ENCODE measurements at regions not wholly inside any gene's neighbourhood (a gene's known extent, or its start where the extent isn't known, plus 50 kb on each side); places are given as distances from the start of the nearest gene placed in this dataset.

- no peak overlapping the region for H2AFZ ChIP-seq (ENCODE audit: low read depth, low read length, poor library complexity, severe bottlenecking)
- intact Hi-C loops (cut with micrococcal nuclease): no loop called here
- DNase-seq (ENCODE audit: low read depth, low spot score) (no peak), ATAC-seq (no peak)
- ChIA-PET CTCF (no interaction called here), POLR2A (no interaction called here), RAD21 (ENCODE audit: low non-redundant PET in 1 of 2, low total read pairs in 2 of 2, uncharacterized antibody in 2 of 2, unreplicated experiment in 2 of 2) (no interaction called here)
- no peaks in the 10 kb centered on the region for H3K9me2 ChIP-seq (ENCODE audit: insufficient read depth)
- no peak overlapping the region for H3K4me2 ChIP-seq (ENCODE audit: low read length)
- H3K36me3 ChIP-seq (ENCODE audit: control insufficient read depth in 1 of 2, insufficient read depth in 2 of 2, low read length in 2 of 2): no peaks in the 10 kb centered on the region
- peaks cover 0 to 3% of the 10 kb centered on the region in 2 experiments; a peak in 1 of 4 replicates for H3K9me3 ChIP-seq (ENCODE audit: control insufficient read depth in 1 of 2, insufficient read depth in 1 of 2, low read depth in 1 of 2, low read length in 2 of 2)
- H3K79me2 ChIP-seq (ENCODE audit: insufficient read depth, low read length): no peaks in the 10 kb centered on the region
- no peaks in the 10 kb centered on the region for H4K20me1 ChIP-seq (ENCODE audit: insufficient read depth)
- H3K27me3 ChIP-seq (ENCODE audit: insufficient read depth, low read length): no peaks in the 10 kb centered on the region
- no peak overlapping the region for H3K27ac ChIP-seq (ENCODE audit: low read depth, low read length)
- H3K4me3 ChIP-seq (replicated peaks in 1 of 2; ENCODE audit: low read depth in 1 of 2, low read length in 2 of 2): no peak overlapping the region
- BruUV-seq (replicated peaks): no TSS peak
- TF ChIP-seq YY1 (IDR thresholded peaks at IDR 0.05; ENCODE audit: extremely low read depth, insufficient replicate concordance, low read depth, low read length): no peak
- no peak for TF ChIP-seq EGR1 (IDR thresholded peaks at IDR 0.05; ENCODE audit: low read depth)
- no peak for TF ChIP-seq FOSL1 (IDR thresholded peaks at IDR 0.05; ENCODE audit: low read depth)
- no peak for TF ChIP-seq POLR2A (IDR thresholded peaks at IDR 0.05; ENCODE audit: borderline replicate concordance, extremely low read depth, insufficient read depth, insufficient read length)
- TF ChIP-seq EZH2phosphoT487 (IDR thresholded peaks at IDR 0.05; ENCODE audit: borderline replicate concordance): no peak
- no peak for TF ChIP-seq MAX (IDR thresholded peaks at IDR 0.05)
- TF ChIP-seq EZH2 (IDR thresholded peaks at IDR 0.05): no peak
- TF ChIP-seq, protein P1, sequence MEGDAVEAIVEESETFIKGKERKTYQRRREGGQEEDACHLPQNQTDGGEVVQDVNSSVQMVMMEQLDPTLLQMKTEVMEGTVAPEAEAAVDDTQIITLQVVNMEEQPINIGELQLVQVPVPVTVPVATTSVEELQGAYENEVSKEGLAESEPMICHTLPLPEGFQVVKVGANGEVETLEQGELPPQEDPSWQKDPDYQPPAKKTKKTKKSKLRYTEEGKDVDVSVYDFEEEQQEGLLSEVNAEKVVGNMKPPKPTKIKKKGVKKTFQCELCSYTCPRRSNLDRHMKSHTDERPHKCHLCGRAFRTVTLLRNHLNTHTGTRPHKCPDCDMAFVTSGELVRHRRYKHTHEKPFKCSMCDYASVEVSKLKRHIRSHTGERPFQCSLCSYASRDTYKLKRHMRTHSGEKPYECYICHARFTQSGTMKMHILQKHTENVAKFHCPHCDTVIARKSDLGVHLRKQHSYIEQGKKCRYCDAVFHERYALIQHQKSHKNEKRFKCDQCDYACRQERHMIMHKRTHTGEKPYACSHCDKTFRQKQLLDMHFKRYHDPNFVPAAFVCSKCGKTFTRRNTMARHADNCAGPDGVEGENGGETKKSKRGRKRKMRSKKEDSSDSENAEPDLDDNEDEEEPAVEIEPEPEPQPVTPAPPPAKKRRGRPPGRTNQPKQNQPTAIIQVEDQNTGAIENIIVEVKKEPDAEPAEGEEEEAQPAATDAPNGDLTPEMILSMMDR (IDR thresholded peaks at IDR 0.05 in 2 of 3, conservative IDR thresholded peaks at IDR 0.05 in 1 of 3; ENCODE audit: borderline replicate concordance in 1 of 3, insufficient read depth in 1 of 3, low read depth in 2 of 3, low read length in 2 of 3): no peak
- TF ChIP-seq, protein P2, sequence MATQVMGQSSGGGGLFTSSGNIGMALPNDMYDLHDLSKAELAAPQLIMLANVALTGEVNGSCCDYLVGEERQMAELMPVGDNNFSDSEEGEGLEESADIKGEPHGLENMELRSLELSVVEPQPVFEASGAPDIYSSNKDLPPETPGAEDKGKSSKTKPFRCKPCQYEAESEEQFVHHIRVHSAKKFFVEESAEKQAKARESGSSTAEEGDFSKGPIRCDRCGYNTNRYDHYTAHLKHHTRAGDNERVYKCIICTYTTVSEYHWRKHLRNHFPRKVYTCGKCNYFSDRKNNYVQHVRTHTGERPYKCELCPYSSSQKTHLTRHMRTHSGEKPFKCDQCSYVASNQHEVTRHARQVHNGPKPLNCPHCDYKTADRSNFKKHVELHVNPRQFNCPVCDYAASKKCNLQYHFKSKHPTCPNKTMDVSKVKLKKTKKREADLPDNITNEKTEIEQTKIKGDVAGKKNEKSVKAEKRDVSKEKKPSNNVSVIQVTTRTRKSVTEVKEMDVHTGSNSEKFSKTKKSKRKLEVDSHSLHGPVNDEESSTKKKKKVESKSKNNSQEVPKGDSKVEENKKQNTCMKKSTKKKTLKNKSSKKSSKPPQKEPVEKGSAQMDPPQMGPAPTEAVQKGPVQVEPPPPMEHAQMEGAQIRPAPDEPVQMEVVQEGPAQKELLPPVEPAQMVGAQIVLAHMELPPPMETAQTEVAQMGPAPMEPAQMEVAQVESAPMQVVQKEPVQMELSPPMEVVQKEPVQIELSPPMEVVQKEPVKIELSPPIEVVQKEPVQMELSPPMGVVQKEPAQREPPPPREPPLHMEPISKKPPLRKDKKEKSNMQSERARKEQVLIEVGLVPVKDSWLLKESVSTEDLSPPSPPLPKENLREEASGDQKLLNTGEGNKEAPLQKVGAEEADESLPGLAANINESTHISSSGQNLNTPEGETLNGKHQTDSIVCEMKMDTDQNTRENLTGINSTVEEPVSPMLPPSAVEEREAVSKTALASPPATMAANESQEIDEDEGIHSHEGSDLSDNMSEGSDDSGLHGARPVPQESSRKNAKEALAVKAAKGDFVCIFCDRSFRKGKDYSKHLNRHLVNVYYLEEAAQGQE (IDR thresholded peaks at IDR 0.05; ENCODE audit: low read depth): no peak
- TF ChIP-seq SP1 (IDR thresholded peaks at IDR 0.05; ENCODE audit: low read depth): no peak
- no peak for TF ChIP-seq CBX3 (IDR thresholded peaks at IDR 0.05; ENCODE audit: low read depth)
- TF ChIP-seq TCF7L2 (IDR thresholded peaks at IDR 0.05; ENCODE audit: borderline replicate concordance, extremely low read depth, insufficient read depth, insufficient read length): no peak
- no peak overlapping the region for H3K9ac ChIP-seq (ENCODE audit: low read length)
- no peaks in the 10 kb centered on the region for H3K4me1 ChIP-seq (ENCODE audit: control insufficient read depth in 1 of 2, insufficient read depth in 2 of 2, low read length in 2 of 2)
Observed at GRCh38 chr5:155898284-155898683, 428.7 kb upstream of the SGCD start.
